ENCODE measurements at regions not wholly inside any gene's neighbourhood (a gene's known extent, or its start where the extent isn't known, plus 50 kb on each side); places are given as distances from the start of the nearest gene placed in this dataset.

DNA sequence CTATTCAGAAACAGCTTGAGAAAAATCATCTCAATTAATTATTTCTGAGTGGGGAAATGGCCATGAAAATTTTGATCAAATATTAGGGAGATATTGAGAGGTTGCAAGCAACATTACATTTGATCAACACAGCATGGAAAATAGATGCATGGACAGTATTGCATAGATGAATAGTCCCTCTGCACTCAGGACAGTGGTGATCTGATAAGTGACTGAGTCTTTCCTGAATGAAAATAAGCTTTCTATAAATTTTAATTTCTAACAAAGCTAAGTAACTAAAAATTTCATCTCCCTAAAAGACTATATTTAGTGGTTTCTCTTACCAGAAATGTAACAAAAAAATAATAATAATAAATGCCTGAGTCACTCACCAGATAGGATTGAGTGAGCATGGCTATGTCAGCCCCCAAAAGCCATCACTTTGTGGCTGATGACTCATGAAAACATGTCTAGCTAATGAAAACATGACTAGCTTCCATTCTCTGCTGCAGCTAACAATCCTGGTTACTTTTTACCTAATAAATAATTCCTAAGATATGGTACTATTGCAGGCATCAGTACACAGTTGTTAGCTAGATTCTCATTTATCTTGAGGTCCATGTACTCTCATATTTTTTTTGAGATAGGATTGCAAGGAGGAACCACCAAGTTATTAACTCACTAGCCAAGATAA is 1294.8 kb upstream of the ACO1 start:
- TF ChIP-seq CTCF (IDR thresholded peaks at IDR 0.05) (no peak), POLR2A (IDR thresholded peaks at IDR 0.05) (no peak)
